ENCODE measurements at regions not wholly inside any gene's neighbourhood (a gene's known extent, or its start where the extent isn't known, plus 50 kb on each side); places are given as distances from the start of the nearest gene placed in this dataset.

DNA sequence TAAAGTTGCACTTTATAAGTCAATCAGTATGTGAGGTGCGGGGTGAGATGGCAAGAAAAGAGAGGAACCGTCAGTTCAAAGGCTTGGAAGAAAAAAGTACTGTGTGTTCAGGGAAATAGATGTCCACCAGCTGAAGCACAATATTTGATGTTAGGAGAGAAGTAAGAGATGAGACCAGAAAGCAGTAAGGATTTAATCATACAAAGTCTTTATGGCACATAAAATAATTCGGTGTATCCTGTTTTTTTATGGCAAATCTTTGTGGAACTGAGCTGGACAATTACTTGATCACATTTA lies 197.2 kb downstream of the FAXC start:
- H3K9ac ChIP-seq (replicated peaks in 1 of 4; ENCODE audit: extremely low read depth in 1 of 4, low read depth in 3 of 4, low read length in 3 of 4), result no peak overlapping the region
- no peak overlapping the region for H2BK15ac ChIP-seq (ENCODE audit: low read length)
- H3K36me3 ChIP-seq (ENCODE audit: control insufficient read depth in 2 of 4, insufficient read depth in 4 of 4, low read length in 3 of 4), result no peaks in the 10 kb centered on the region
- no peaks in the 10 kb centered on the region for H3K27me3 ChIP-seq (replicated peaks in 1 of 4; ENCODE audit: control insufficient read depth in 3 of 4, extremely low read depth in 1 of 4, insufficient read depth in 3 of 4, low read length in 3 of 4)
- H3K14ac ChIP-seq (ENCODE audit: insufficient read length), result no peak overlapping the region
- H3K18ac ChIP-seq (ENCODE audit: extremely low read depth, low read length), result no peak overlapping the region
- H2BK20ac ChIP-seq (ENCODE audit: low read length), result no peak overlapping the region
- H3K27ac ChIP-seq (ENCODE audit: low read depth, low read length), result no peak overlapping the region
- no peak overlapping the region for H4K91ac ChIP-seq (replicated peaks; ENCODE audit: insufficient read length, low read length)
- ChIA-PET POLR2A (ENCODE audit: partially characterized antibody) (no interaction called here), CTCF (ENCODE audit: partially characterized antibody) (interaction anchor here (0.8 to 11.1 kb wide), 23 partner anchors 8 to 1453 kb away, joined by 3 to 167 read pairs (median 4); partner anchors contain the start of gene FBXL4)
- H4K20me1 ChIP-seq (replicated peaks in 1 of 2; ENCODE audit: control insufficient read depth in 1 of 2, insufficient read depth in 2 of 2, low read length in 2 of 2), result no peaks in the 10 kb centered on the region
- H3K79me2 ChIP-seq (ENCODE audit: control insufficient read depth in 1 of 2, insufficient read depth in 2 of 2, low read length in 2 of 2), result no peaks in the 10 kb centered on the region
- no peak overlapping the region for H2BK5ac ChIP-seq (ENCODE audit: low read depth, low read length)
- H3K4me1 ChIP-seq (replicated peaks in 1 of 4; ENCODE audit: control insufficient read depth in 3 of 4, insufficient read depth in 4 of 4, low read length in 3 of 4), result peaks cover 0 to 4% (median 0%) of the 10 kb centered on the region in 4 experiments; a peak in 1 of 7 replicates
- H3K4me2 ChIP-seq (ENCODE audit: insufficient read depth in 1 of 2, low read depth in 2 of 2, low read length in 2 of 2), result no peak overlapping the region
- 10% methylated on average over 3 of the region's 3 CpGs; no CpG with 5 or more reads in 1 of the 2 experiments for WGBS, 2 experiments (ENCODE audit: extremely low coverage in 1 of 2, insufficient coverage in 1 of 2, insufficient read length in 1 of 2, insufficient replicate concordance in 2 of 2, low coverage in 1 of 2, low lambda C conversion rate in 2 of 2, missing lambda C conversion rate in 1 of 2)
- no peak for TF ChIP-seq TBP (IDR thresholded peaks at IDR 0.05; ENCODE audit: low read depth, low read length)
- no peak overlapping the region for H3K4ac ChIP-seq (replicated peaks; ENCODE audit: insufficient read length, low read depth, low read length)
- H3K79me1 ChIP-seq (ENCODE audit: low read depth, low read length), result no peaks in the 10 kb centered on the region
- H2BK12ac ChIP-seq (ENCODE audit: low read depth, low read length), result no peak overlapping the region
- no peak overlapping the region for H3K23ac ChIP-seq (ENCODE audit: insufficient read length)
- no peaks in the 10 kb centered on the region for H3K9me3 ChIP-seq (ENCODE audit: insufficient read depth in 2 of 2, low read depth in 1 of 2, low read length in 1 of 2)
- H2AFZ ChIP-seq (ENCODE audit: low read length), result no peak overlapping the region; the same call in 1 of the 2 replicates
- H3K23me2 ChIP-seq (ENCODE audit: low read depth, low read length), result no peaks in the 10 kb centered on the region
- DNase-seq (ENCODE audit: low read depth in 1 of 2, low spot score in 2 of 2), result no peak
- H2AK5ac ChIP-seq (ENCODE audit: low read depth, low read length), result no peak overlapping the region
- H4K8ac ChIP-seq (ENCODE audit: extremely low read depth, insufficient read depth, low read length), result no peak overlapping the region
- no peak overlapping the region for H3K4me3 ChIP-seq (ENCODE audit: extremely low read depth in 1 of 4, insufficient read depth in 2 of 4, low read depth in 3 of 4, low read length in 4 of 4)
- no peak overlapping the region for H4K5ac ChIP-seq (ENCODE audit: insufficient read length, low read depth, low read length)
- H2BK120ac ChIP-seq (replicated peaks; ENCODE audit: low read depth, low read length), result no peak overlapping the region
- no peak for FAIRE-seq
- no peak overlapping the region for H3K56ac ChIP-seq (replicated peaks; ENCODE audit: insufficient read length, low read depth, low read length)
